ENCODE measurements at regions not wholly inside any gene's neighbourhood (a gene's known extent, or its start where the extent isn't known, plus 50 kb on each side); places are given as distances from the start of the nearest gene placed in this dataset.
"Not testable (repeated sequence)": the region's sequence is repeated elsewhere in the genome, so short reads cannot be mapped to it uniquely, and the experiment has no call there.

DNA sequence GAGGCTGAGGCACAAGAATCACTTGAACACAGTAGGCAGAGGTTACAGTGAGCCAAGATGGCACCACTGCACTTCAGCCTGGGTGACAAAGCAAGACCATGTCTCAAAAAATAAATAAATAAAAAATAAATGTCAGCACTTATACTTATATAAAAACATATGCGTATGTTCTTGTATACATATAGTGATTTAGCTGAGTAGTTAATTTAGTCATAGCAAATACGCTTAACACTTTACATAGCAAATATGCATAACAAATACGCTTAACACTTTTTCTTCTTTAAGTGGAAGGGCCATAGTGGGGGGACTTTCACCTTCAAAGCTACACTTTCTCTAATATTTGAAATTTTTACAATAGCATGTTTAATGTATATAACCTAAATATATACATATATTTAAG lies 64.0 kb upstream of the CAPRIN1 start:
- TF ChIP-seq, protein P1, sequence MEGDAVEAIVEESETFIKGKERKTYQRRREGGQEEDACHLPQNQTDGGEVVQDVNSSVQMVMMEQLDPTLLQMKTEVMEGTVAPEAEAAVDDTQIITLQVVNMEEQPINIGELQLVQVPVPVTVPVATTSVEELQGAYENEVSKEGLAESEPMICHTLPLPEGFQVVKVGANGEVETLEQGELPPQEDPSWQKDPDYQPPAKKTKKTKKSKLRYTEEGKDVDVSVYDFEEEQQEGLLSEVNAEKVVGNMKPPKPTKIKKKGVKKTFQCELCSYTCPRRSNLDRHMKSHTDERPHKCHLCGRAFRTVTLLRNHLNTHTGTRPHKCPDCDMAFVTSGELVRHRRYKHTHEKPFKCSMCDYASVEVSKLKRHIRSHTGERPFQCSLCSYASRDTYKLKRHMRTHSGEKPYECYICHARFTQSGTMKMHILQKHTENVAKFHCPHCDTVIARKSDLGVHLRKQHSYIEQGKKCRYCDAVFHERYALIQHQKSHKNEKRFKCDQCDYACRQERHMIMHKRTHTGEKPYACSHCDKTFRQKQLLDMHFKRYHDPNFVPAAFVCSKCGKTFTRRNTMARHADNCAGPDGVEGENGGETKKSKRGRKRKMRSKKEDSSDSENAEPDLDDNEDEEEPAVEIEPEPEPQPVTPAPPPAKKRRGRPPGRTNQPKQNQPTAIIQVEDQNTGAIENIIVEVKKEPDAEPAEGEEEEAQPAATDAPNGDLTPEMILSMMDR (IDR thresholded peaks at IDR 0.05), result no peak
- Histone ChIP-seq H3K36me3 (no peaks in the 10 kb centered on the region), H3K9me3 (no peaks in the 10 kb centered on the region), H3K27me3 (no peaks in the 10 kb centered on the region), H3K4me1 (no peaks in the 10 kb centered on the region), H3K4me3 (no peak overlapping the region), H3K27ac (no peak overlapping the region)
- intact Hi-C loops (cut with DNase I), result no loop called here
- no peak for DNase-seq
- no peak for ATAC-seq

DNA sequence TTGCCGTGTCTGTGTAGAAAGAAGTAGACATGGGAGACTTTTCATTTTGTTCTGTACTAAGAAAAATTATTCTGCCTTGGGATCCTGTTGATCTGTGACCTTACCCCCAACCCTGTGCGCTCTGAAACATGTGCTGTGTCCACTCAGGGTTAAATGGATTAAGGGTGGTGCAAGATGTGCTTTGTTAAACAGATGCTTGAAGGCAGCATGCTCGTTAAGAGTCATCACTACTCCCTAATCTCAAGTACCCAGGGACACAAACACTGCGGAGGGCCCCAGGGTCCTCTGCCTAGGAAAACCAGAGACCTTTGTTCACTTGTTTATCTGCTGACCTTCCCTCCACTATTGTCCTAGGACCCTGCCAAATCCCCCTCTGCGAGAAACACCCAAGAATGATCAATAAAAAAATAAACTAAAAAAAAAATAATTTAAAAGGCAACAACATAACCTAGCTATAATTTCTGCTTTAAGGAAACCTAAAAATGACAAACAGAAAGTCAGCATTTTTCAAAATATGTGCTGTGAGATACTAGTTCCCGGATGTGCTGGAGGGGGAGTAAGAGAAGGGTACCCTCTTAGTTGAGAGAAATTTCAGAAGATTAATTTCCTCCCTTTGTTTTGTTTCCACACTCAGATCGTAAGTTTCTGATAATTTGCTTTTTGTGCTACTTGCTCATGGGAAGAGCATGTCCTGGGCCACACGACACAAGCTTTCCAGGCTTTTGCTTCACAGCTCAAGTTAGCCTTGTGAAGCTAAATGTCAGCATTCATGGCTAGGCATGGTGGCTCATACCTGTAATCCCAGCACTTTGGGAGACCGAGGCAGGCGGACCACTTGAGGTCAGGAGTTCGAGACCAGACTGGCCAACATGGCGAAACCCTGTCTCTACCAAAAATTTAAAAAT lies 64.7 kb upstream of the CAPRIN1 start:
- intact Hi-C loops (cut with DNase I); H3K27ac ChIP-seq; H3K9me3 ChIP-seq; ATAC-seq; H3K36me3 ChIP-seq; H3K27me3 ChIP-seq; DNase-seq; H3K4me3 ChIP-seq; H3K4me1 ChIP-seq: not testable (repeated sequence)

DNA sequence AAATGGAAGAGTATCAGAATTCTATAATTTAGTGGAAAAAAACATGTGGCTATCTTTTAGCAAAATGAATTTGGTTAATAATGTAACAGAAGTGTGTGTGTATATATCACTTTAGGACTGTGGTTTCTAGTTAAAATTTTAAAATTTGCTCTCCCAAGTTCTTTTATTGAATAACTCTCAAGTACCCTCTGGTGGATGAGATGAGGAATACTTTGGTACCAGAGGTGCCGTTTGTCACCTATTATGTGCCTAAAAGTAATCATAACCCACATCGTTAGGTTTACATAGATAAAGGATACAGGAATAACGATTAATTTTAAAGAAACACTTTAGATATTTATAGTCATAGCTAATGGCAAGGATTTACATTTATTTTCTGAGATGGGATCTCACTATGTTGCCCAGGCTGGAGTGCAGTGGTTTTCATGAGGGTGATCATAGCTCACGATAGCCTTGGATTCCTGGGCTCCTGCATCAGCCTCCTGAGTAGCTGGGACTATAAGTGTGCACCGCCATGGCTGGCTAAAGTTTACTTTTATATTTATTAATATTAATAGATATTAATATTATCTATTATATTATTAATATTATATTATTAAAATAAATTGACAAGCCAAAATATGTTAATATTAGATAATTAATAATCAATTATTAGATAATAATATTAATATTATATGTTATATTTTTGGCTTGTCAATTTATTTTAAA lies 66.7 kb upstream of the CAPRIN1 start:
- intact Hi-C loops (cut with DNase I), result no loop called here
- ATAC-seq (no peak), DNase-seq (no peak)
- no peaks in the 10 kb centered on the region for H3K9me3 ChIP-seq
- no peaks in the 10 kb centered on the region for H3K27me3 ChIP-seq
- H3K36me3 ChIP-seq, result no peaks in the 10 kb centered on the region
- TF ChIP-seq, protein P1 (IDR thresholded peaks at IDR 0.05), result no peak
- H3K27ac ChIP-seq, result no peak overlapping the region
- peaks cover 0 to 5% of the 10 kb centered on the region in 2 donors for H3K4me1 ChIP-seq
- H3K4me3 ChIP-seq, result no peak overlapping the region

- H3K4me1 ChIP-seq, result peaks cover 0 to 5% of the 10 kb centered on the region in 2 donors
- DNase-seq, result no peak
- H3K4me3 ChIP-seq, result no peak overlapping the region
- H3K36me3 ChIP-seq, result no peaks in the 10 kb centered on the region
- intact Hi-C loops (cut with DNase I), result no loop called here
- H3K27me3 ChIP-seq, result no peaks in the 10 kb centered on the region
- H3K9me3 ChIP-seq, result no peaks in the 10 kb centered on the region
- ATAC-seq, result no peak
- H3K27ac ChIP-seq, result no peak overlapping the region
- TF ChIP-seq, protein P1 (IDR thresholded peaks at IDR 0.05), result no peak
These were observed 68.9 kb upstream of the CAPRIN1 start for GRCh38 chr11:33982661-33983060.

DNA sequence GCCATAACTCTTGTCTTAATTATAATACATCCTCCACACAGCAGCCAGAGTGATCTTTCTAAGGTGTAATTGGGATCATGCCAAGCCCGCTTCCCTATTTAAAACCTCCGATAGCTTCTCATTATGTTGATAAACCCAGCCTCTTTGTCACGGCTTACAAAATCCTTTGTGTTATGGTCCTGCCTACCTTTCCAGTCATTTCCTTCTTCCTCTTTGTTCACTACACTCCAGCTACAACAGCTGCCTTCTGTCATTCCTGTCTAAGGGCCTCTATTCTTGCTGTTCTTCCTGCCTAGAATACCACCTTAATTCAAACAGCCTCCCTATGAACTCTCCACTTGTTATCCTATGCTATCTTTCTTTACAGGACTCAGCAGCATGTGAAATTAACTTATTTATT lies 70.6 kb upstream of the CAPRIN1 start:
- ATAC-seq (no peak), DNase-seq (peak in 1 of 4 donors; percentile 13)
- TF ChIP-seq, protein P1 (IDR thresholded peaks at IDR 0.05), result no peak
- Histone ChIP-seq H3K27me3 (no peaks in the 10 kb centered on the region), H3K9me3 (no peaks in the 10 kb centered on the region), H3K4me3 (no peak overlapping the region), H3K4me1 (peaks cover 0 to 5% of the 10 kb centered on the region in 2 donors), H3K36me3 (no peaks in the 10 kb centered on the region), H3K27ac (no peak overlapping the region)
- intact Hi-C loops (cut with DNase I), result no loop called here
